ENCODE measurements at regions not wholly inside any gene's neighbourhood (a gene's known extent, or its start where the extent isn't known, plus 50 kb on each side); places are given as distances from the start of the nearest gene placed in this dataset.
"Not testable (repeated sequence)": the region's sequence is repeated elsewhere in the genome, so short reads cannot be mapped to it uniquely, and the experiment has no call there.

- no peak for DNase-seq
Measured at GRCh38 chr3:18236726-18237125, 188.4 kb downstream of the SATB1 start.

- no peak for DNase-seq
Measured at GRCh38 chr3:18234717-18235335, 190.3 kb downstream of the SATB1 start.

- no peak for DNase-seq
Measured at GRCh38 chr3:18233987-18234716, 191.0 kb downstream of the SATB1 start.

- no peak for DNase-seq
Measured at GRCh38 chr3:18232317-18232716, 192.8 kb downstream of the SATB1 start.

GRCh38 chr3:18228060-18228459 is 197.1 kb downstream of the SATB1 start:
- DNase-seq = no peak

GRCh38 chr3:18225709-18226108 is 199.4 kb downstream of the SATB1 start:
- DNase-seq = no peak

- no peak for DNase-seq
Measured at GRCh38 chr3:18224426-18224825, 200.7 kb downstream of the SATB1 start.

GRCh38 chr3:18223974-18224373 is 201.2 kb downstream of the SATB1 start:
- DNase-seq = no peak

- DNase-seq = no peak
Measured at GRCh38 chr3:18223571-18223970, 201.6 kb downstream of the SATB1 start.

GRCh38 chr3:18222686-18223085 is 202.5 kb downstream of the SATB1 start:
- no peak for DNase-seq

- no peak for DNase-seq
Measured at GRCh38 chr3:18217507-18218174, 207.5 kb downstream of the SATB1 start.

- DNase-seq = no peak
Measured at GRCh38 chr3:18216996-18217395, 208.1 kb downstream of the SATB1 start.

GRCh38 chr3:18215639-18216038 is 209.5 kb downstream of the SATB1 start:
- DNase-seq = no peak

- no peak for DNase-seq
Measured at GRCh38 chr3:18211116-18211515, 214.0 kb downstream of the SATB1 start.

GRCh38 chr3:18208856-18209255 is 216.3 kb downstream of the SATB1 start:
- DNase-seq = no peak

GRCh38 chr3:18208091-18208490 is 217.0 kb downstream of the SATB1 start:
- DNase-seq = no peak

- peak; percentile 48 for DNase-seq
Measured at GRCh38 chr3:18207226-18207625, 217.9 kb downstream of the SATB1 start.

- not testable (repeated sequence) for DNase-seq
Measured at GRCh38 chr3:18205701-18206100, 219.4 kb downstream of the SATB1 start.

GRCh38 chr3:18201315-18201714 is 223.8 kb downstream of the SATB1 start:
- no peak for DNase-seq

GRCh38 chr3:18199757-18200156 is 225.4 kb downstream of the SATB1 start:
- DNase-seq = no peak

GRCh38 chr3:18195836-18196235 is 229.3 kb downstream of the SATB1 start:
- no peak for DNase-seq

- no peak for DNase-seq
Measured at GRCh38 chr3:18194431-18194830, 230.7 kb downstream of the SATB1 start.

GRCh38 chr3:18190646-18191045 is 234.5 kb downstream of the SATB1 start:
- no peak for DNase-seq

Measured in activated CD4-positive, alpha-beta T cell treated with anti-CD3 and anti-CD28 coated beads, Interleukin-2, amount 50 U/mL, for 16 hours (primary cell).